Calu3 (cell line): ENCODE measurements at regions not wholly inside any gene's neighbourhood (a gene's known extent, or its start where the extent isn't known, plus 50 kb on each side); places are given as distances from the start of the nearest gene placed in this dataset.

Experiments used
- BruUV-seq: library from RNA; stranded (reverse); fragments of 400-500 nt; replicated peaks from 2 replicates; lab custom pipeline; 2021; lab: Mats Ljungman, UMichigan
- CTCF ChIA-PET: fragments of 300-600 bp; sonication (Branson Sonifier 250); formaldehyde crosslinking; loops from one replicate; lab custom pipeline; 2022; ENCODE audit warnings: antibody characterized with exemption; lab: Charles Lee
- DNase-seq: peaks from one replicate; pipeline ENCODE4 v3.0.0; 2022
- H3K27ac Mint-ChIP-seq: one replicate; pipeline ENCODE4 v1.8.0; 2022; ENCODE audit warnings: mixed read lengths; ENCODE audit not compliant: unreplicated experiment
- H3K27me3 Mint-ChIP-seq: one replicate; pipeline ENCODE4 v1.8.0; 2022; ENCODE audit warnings: mixed read lengths; ENCODE audit not compliant: unreplicated experiment
- H3K36me3 Mint-ChIP-seq: one replicate; pipeline ENCODE4 v1.8.0; 2022; ENCODE audit warnings: mild to moderate bottlenecking, moderate library complexity, mixed read lengths; ENCODE audit not compliant: insufficient read depth, unreplicated experiment
- H3K4me1 Mint-ChIP-seq: one replicate; pipeline ENCODE4 v1.8.0; 2022; ENCODE audit warnings: mild to moderate bottlenecking, low read depth, mixed read lengths; ENCODE audit not compliant: unreplicated experiment
- H3K4me3 Mint-ChIP-seq: one replicate; pipeline ENCODE4 v1.8.0; 2022; ENCODE audit warnings: mild to moderate bottlenecking, low read depth, moderate library complexity, mixed read lengths; ENCODE audit not compliant: unreplicated experiment
- H3K9me3 Mint-ChIP-seq: one replicate; pipeline ENCODE4 v1.8.0; 2022; ENCODE audit warnings: low read depth, mixed read lengths; ENCODE audit not compliant: unreplicated experiment
- CTCF ChIP-seq: fragments of 200-600 bp; IDR thresholded peaks from one replicate; pipeline ENCODE4 v1.8.0; 2022; ENCODE audit warnings: antibody characterized with exemption; ENCODE audit not compliant: unreplicated experiment
- intact Hi-C: fragments of 100-400 bp; cut with micrococcal nuclease; formaldehyde crosslinking; loops from one replicate; pipeline ENCODE4 v1.10.0; 2022; ENCODE audit not compliant: unreplicated experiment

- TF ChIP-seq CTCF = no peak
- CTCF ChIA-PET = no interaction called here
- no TSS peak for BruUV-seq
- Mint-ChIP-seq H3K27me3 (no peaks in the 10 kb centered on the region), H3K9me3 (peaks cover 6% of the 10 kb centered on the region), H3K27ac (no peak overlapping the region), H3K4me1 (peaks cover 12% of the 10 kb centered on the region), H3K36me3 (no peaks in the 10 kb centered on the region), H3K4me3 (no peak overlapping the region)
- DNase-seq = no peak
- intact Hi-C loops = no loop called here
These were observed 155.6 kb upstream of the IFNG-AS1 start for GRCh38 chr12:67833602-67834001.

- CTCF ChIA-PET = no interaction called here
- Mint-ChIP-seq H3K9me3 (peaks cover 5% of the 10 kb centered on the region), H3K27me3 (no peaks in the 10 kb centered on the region), H3K4me3 (no peak overlapping the region), H3K27ac (no peak overlapping the region), H3K36me3 (no peaks in the 10 kb centered on the region), H3K4me1 (no peaks in the 10 kb centered on the region)
- no peak for DNase-seq
- no peak for TF ChIP-seq CTCF
- no TSS peak for BruUV-seq
- intact Hi-C loops = no loop called here
These were observed 151.4 kb upstream of the IFNG-AS1 start for GRCh38 chr12:67837876-67838275.

- TF ChIP-seq CTCF = no peak
- H3K36me3 Mint-ChIP-seq = no peaks in the 10 kb centered on the region
- no peak overlapping the region for H3K4me3 Mint-ChIP-seq
- no TSS peak for BruUV-seq
- no peaks in the 10 kb centered on the region for H3K27me3 Mint-ChIP-seq
- intact Hi-C loops = no loop called here
- H3K9me3 Mint-ChIP-seq = peaks cover 5% of the 10 kb centered on the region
- DNase-seq = no peak
- H3K4me1 Mint-ChIP-seq = no peaks in the 10 kb centered on the region
- H3K27ac Mint-ChIP-seq = no peak overlapping the region
- CTCF ChIA-PET = no interaction called here
These were observed 147.1 kb upstream of the IFNG-AS1 start for GRCh38 chr12:67842124-67842523.

GRCh38 chr12:67843257-67843656, 146.0 kb upstream of the IFNG-AS1 start:
- DNase-seq = no peak
- Mint-ChIP-seq H3K27me3 (no peaks in the 10 kb centered on the region), H3K9me3 (no peaks in the 10 kb centered on the region), H3K4me1 (no peaks in the 10 kb centered on the region), H3K4me3 (no peak overlapping the region), H3K36me3 (no peaks in the 10 kb centered on the region), H3K27ac (no peak overlapping the region)
- CTCF ChIA-PET = no interaction called here
- BruUV-seq = no TSS peak
- no peak for TF ChIP-seq CTCF
- intact Hi-C loops = no loop called here

- Mint-ChIP-seq H3K36me3 (no peaks in the 10 kb centered on the region), H3K4me3 (no peak overlapping the region), H3K27me3 (no peaks in the 10 kb centered on the region), H3K9me3 (no peaks in the 10 kb centered on the region), H3K4me1 (peaks cover 12% of the 10 kb centered on the region), H3K27ac (no peak overlapping the region)
- intact Hi-C loops = no loop called here
- TF ChIP-seq CTCF = no peak
- CTCF ChIA-PET = no interaction called here
- no TSS peak for BruUV-seq
- no peak for DNase-seq
These were observed 136.5 kb upstream of the IFNG-AS1 start for GRCh38 chr12:67852701-67853100.
